ENCODE measurements at regions not wholly inside any gene's neighbourhood (a gene's known extent, or its start where the extent isn't known, plus 50 kb on each side); places are given as distances from the start of the nearest gene placed in this dataset.

- TF ChIP-seq EZH2 (IDR thresholded peaks at IDR 0.05; ENCODE audit: insufficient read depth, poor library complexity, severe bottlenecking) (no peak), EZH2phosphoT487 (IDR thresholded peaks at IDR 0.05; ENCODE audit: insufficient read depth, low read depth) (no peak)
Measured at GRCh38 chr13:78182813-78183212, 264.2 kb upstream of the EDNRB start.

Measured in GM23248 (cell line).